Natural killer cell treated with Interleukin-12 subunit alpha and Interleukin-12 subunit beta and Interleukin-15 and Interleukin-18, amount 100 ng/mL, for 72 hours (primary cell): ENCODE measurements at regions not wholly inside any gene's neighbourhood (a gene's known extent, or its start where the extent isn't known, plus 50 kb on each side); places are given as distances from the start of the nearest gene placed in this dataset.

ENCODE experiments used
- ATAC-seq, 2 donors: fragments of 150-1000 bp; cut with Tn5 transposase in 1 of 2; sonication (Bioruptor Pico), chemical (Tn5 transposase) in 1 of 2; 2 replicates each; pipeline ENCODE4 v1.10.0; 2021
- DNase-seq: peaks from one replicate; pipeline ENCODE4 v3.0.0; 2022; ENCODE audit warnings: low spot score
- H3K27ac Mint-ChIP-seq, 2 donors: 1 replicate in 1 of 2; 2 replicates in 1 of 2; pipeline ENCODE4 v1.8.0; 2022; ENCODE audit warnings: mixed read lengths in 2 of 2, mild to moderate bottlenecking in 1 of 2, moderate library complexity in 1 of 2
- H3K27me3 Mint-ChIP-seq, 2 donors: 1 replicate in 1 of 2; 2 replicates in 1 of 2; pipeline ENCODE4 v1.8.0; 2022; ENCODE audit warnings: mixed read lengths in 2 of 2
- H3K36me3 Mint-ChIP-seq: one replicate; pipeline ENCODE4 v1.8.0; 2022; ENCODE audit warnings: mixed read lengths
- H3K4me1 Mint-ChIP-seq, 2 donors: 1 replicate in 1 of 2; 2 replicates in 1 of 2; pipeline ENCODE4 v1.8.0; 2022; ENCODE audit warnings: low read depth in 2 of 2, mixed read lengths in 2 of 2, mild to moderate bottlenecking in 1 of 2
- H3K4me3 Mint-ChIP-seq: one replicate; pipeline ENCODE4 v1.8.0; 2022; ENCODE audit warnings: mixed read lengths
- H3K9me3 Mint-ChIP-seq: 2 replicates; pipeline ENCODE4 v1.8.0; 2022; ENCODE audit warnings: mixed read lengths

- no peaks in the 10 kb centered on the region for H3K36me3 Mint-ChIP-seq
- H3K4me1 Mint-ChIP-seq = no peaks in the 10 kb centered on the region
- ATAC-seq (no peak), DNase-seq (no peak)
- H3K27me3 Mint-ChIP-seq = no peaks in the 10 kb centered on the region
- H3K27ac Mint-ChIP-seq = no peak overlapping the region
- H3K9me3 Mint-ChIP-seq = no peaks in the 10 kb centered on the region
- no peak overlapping the region for H3K4me3 Mint-ChIP-seq
These were observed 274.3 kb downstream of the HTR1A start for GRCh38 chr5:63687854-63688516.

- no peak overlapping the region for H3K27ac Mint-ChIP-seq
- ATAC-seq (no peak), DNase-seq (no peak)
- H3K9me3 Mint-ChIP-seq = no peaks in the 10 kb centered on the region
- H3K4me1 Mint-ChIP-seq = no peaks in the 10 kb centered on the region
- no peak overlapping the region for H3K4me3 Mint-ChIP-seq
- no peaks in the 10 kb centered on the region for H3K36me3 Mint-ChIP-seq
- H3K27me3 Mint-ChIP-seq = no peaks in the 10 kb centered on the region
These were observed 275.3 kb downstream of the HTR1A start for GRCh38 chr5:63686938-63687337.

- Mint-ChIP-seq H3K4me1 (no peaks in the 10 kb centered on the region), H3K36me3 (no peaks in the 10 kb centered on the region)
- ATAC-seq = no peak
These were observed 276.1 kb downstream of the HTR1A start for GRCh38 chr5:63686181-63686580.

DNA sequence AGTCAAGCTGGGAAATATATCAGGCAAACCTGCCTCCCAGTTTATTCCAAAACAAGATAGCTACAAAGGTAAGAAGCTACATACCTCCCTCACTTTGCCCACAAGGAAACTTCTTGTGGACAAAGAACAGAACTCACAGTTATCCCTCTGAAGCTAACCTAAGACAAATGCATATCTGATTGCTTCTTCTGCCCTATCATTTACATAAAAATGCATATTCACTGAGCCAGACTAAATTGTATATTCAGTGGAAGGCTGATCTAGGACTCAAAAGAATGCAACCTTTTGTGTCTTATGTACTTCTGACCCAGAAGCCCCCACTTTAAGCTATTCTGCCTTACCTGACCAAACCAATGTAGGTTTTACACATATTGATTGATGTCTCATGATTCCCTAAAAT lies 276.8 kb downstream of the HTR1A start:
- Mint-ChIP-seq H3K27ac (no peak overlapping the region), H3K4me1 (no peaks in the 10 kb centered on the region), H3K4me3 (no peak overlapping the region), H3K27me3 (no peaks in the 10 kb centered on the region), H3K9me3 (no peaks in the 10 kb centered on the region), H3K36me3 (no peaks in the 10 kb centered on the region)
- ATAC-seq = no peak
- no peak for DNase-seq

More at GRCh38 chr5:63686181-63686580, 276.1 kb downstream of the HTR1A start:
- Mint-ChIP-seq H3K4me3 (no peak overlapping the region), H3K9me3 (no peaks in the 10 kb centered on the region), H3K27ac (no peak overlapping the region), H3K27me3 (no peaks in the 10 kb centered on the region)
- no peak for DNase-seq

DNA sequence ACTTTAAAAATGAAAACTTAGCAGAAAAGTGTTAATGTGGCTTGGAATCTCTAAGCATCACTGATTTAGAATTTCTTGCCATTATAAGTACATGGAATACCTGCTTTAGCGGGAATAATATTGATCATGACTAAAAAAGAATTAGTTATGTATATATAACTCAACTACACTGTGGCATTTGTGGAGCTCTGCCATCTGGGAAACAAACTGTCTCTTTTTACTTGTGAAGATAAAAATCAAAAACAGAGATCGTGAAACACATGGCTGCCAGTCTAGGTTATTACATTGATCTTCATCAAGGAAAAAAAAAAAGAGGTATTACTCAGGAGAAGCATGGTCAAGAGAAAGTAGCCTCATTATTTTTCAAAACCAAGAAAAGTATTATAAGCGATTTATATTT lies 287.4 kb downstream of the HTR1A start:
- Mint-ChIP-seq H3K36me3 (peaks cover 8% of the 10 kb centered on the region), H3K27me3 (no peaks in the 10 kb centered on the region), H3K4me1 (no peaks in the 10 kb centered on the region), H3K27ac (no peak overlapping the region), H3K4me3 (no peak overlapping the region), H3K9me3 (peaks cover 16% of the 10 kb centered on the region)
- DNase-seq = no peak
- ATAC-seq = no peak

GRCh38 chr5:63655043-63655442 lies 307.2 kb downstream of the HTR1A start:
- DNase-seq = no peak
- Mint-ChIP-seq H3K27me3 (no peaks in the 10 kb centered on the region), H3K4me1 (no peaks in the 10 kb centered on the region), H3K36me3 (no peaks in the 10 kb centered on the region), H3K9me3 (peaks cover 12% of the 10 kb centered on the region), H3K27ac (no peak overlapping the region), H3K4me3 (no peak overlapping the region)
- ATAC-seq = no peak

DNA sequence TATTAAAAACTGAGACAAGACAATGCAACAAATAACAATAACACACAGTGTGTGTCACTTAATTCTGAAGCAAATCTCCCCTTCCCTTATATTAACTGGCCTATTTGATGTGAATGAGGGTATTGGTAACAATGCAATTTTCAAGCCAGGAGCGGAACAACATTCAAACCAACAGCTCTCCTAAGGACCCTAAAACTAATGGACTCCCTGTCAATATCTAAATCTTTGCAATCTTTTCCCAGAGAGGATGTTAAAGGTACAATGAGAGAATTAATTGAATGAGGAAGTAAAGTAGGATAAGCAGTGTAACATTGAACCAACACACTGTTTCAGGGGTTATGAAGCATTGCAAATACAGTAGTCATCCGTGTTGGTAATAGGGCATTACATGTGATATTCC lies 311.7 kb downstream of the HTR1A start:
- H3K27ac Mint-ChIP-seq = no peak overlapping the region
- H3K4me3 Mint-ChIP-seq = no peak overlapping the region
- peaks cover 13% of the 10 kb centered on the region for H3K9me3 Mint-ChIP-seq
- no peaks in the 10 kb centered on the region for H3K36me3 Mint-ChIP-seq
- no peaks in the 10 kb centered on the region for H3K27me3 Mint-ChIP-seq
- H3K4me1 Mint-ChIP-seq = no peaks in the 10 kb centered on the region
- no peak for DNase-seq
- ATAC-seq = no peak

GRCh38 chr5:63648376-63648775 lies 313.9 kb downstream of the HTR1A start:
- ATAC-seq (no peak), DNase-seq (no peak)
- H3K27ac Mint-ChIP-seq = no peak overlapping the region
- H3K4me3 Mint-ChIP-seq = no peak overlapping the region
- H3K9me3 Mint-ChIP-seq = peaks cover 23% of the 10 kb centered on the region
- H3K36me3 Mint-ChIP-seq = no peaks in the 10 kb centered on the region
- no peaks in the 10 kb centered on the region for H3K27me3 Mint-ChIP-seq
- no peaks in the 10 kb centered on the region for H3K4me1 Mint-ChIP-seq

DNA sequence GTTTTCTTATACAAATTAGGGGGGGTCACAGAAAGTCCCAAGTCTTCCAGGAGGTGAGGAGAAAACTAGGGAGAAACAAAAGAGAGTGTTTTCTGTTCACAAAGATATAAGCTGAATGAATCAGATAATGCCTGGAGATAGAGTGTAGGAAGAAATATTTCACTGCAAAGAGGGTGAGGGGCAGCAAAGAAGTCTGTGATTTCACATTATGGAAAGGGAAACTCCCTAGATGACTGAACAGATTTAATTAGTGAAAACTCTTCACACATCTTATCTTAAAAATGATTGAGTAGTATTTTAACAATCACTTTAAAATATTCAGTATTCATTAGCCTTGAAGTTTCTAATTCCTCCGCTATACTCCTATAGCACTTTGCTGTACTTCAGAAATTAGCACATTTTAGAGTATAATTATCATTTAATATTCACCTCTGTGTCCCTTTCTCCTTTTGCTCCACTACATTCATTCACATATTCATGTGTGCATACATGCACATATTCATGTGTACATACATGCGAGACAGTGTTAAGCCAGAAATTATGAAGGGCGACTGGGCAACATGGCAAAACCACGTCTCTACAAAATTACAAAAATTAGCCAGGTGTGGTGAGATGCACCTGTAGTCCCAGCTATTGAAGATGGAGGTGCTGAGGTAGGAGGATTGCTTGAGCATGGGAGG lies 332.2 kb downstream of the HTR1A start:
- H3K9me3 Mint-ChIP-seq = peaks cover 20% of the 10 kb centered on the region
- no peak for DNase-seq
- H3K36me3 Mint-ChIP-seq = peaks cover 4% of the 10 kb centered on the region
- no peaks in the 10 kb centered on the region for H3K27me3 Mint-ChIP-seq
- ATAC-seq = no peak
- no peak overlapping the region for H3K27ac Mint-ChIP-seq
- H3K4me3 Mint-ChIP-seq = no peak overlapping the region
- H3K4me1 Mint-ChIP-seq = no peaks in the 10 kb centered on the region

DNA sequence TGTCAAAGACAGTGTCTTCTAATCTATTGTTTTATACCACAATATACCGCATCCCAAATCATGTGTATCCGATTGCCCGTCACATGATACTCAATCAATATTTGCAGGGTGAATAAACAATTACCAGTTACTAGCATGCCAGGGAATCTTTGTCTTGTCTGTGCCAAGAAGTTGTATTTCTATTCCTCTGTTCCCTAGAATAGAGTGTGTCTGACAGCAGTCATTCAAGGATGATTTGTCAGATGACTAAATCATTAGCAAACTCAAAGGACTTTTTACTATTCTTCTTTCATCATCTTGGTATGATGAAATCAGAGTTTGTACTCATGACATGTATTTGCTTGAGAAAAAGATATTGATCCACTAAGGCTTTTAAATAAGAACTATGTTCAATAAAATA lies 348.8 kb downstream of the HTR1A start:
- no peak overlapping the region for H3K27ac Mint-ChIP-seq
- H3K9me3 Mint-ChIP-seq = peaks cover 7% of the 10 kb centered on the region
- H3K4me1 Mint-ChIP-seq = no peaks in the 10 kb centered on the region
- H3K36me3 Mint-ChIP-seq = peaks cover 4% of the 10 kb centered on the region
- ATAC-seq (no peak), DNase-seq (no peak)
- H3K4me3 Mint-ChIP-seq = no peak overlapping the region
- H3K27me3 Mint-ChIP-seq = no peaks in the 10 kb centered on the region

- peaks cover 6% of the 10 kb centered on the region for H3K36me3 Mint-ChIP-seq
- H3K4me3 Mint-ChIP-seq = no peak overlapping the region
- no peaks in the 10 kb centered on the region for H3K4me1 Mint-ChIP-seq
- H3K27me3 Mint-ChIP-seq = no peaks in the 10 kb centered on the region
- H3K9me3 Mint-ChIP-seq = peaks cover 18% of the 10 kb centered on the region
- no peak overlapping the region for H3K27ac Mint-ChIP-seq
- no peak for ATAC-seq
- DNase-seq = no peak
These were observed 358.2 kb downstream of the HTR1A start for GRCh38 chr5:63603996-63604395.

DNA sequence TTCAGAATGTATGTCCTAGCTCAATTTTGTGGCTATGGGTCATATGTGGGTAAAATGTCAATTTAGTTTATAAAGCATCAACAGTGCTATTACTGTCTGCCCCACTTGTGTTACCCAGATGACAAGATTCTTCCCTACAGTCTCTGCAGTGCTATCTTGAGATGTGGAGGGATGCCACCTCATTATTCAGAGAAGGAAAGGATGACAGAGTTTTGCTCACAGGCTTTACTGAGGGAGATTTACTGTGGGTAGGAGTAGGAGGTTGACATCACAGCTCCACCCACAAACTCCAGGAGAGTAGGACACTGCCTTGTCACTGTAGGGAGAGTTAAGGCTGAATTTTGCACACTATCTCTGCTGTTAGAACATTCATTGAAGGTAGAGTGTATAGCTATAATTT lies 359.3 kb downstream of the HTR1A start:
- H3K4me1 Mint-ChIP-seq = no peaks in the 10 kb centered on the region
- H3K27ac Mint-ChIP-seq = no peak overlapping the region
- H3K4me3 Mint-ChIP-seq = no peak overlapping the region
- peaks cover 6% of the 10 kb centered on the region for H3K36me3 Mint-ChIP-seq
- ATAC-seq = no peak
- DNase-seq = no peak
- peaks cover 18% of the 10 kb centered on the region for H3K9me3 Mint-ChIP-seq
- no peaks in the 10 kb centered on the region for H3K27me3 Mint-ChIP-seq

GRCh38 chr5:63596254-63596653 lies 366.0 kb downstream of the HTR1A start:
- no peak overlapping the region for H3K27ac Mint-ChIP-seq
- H3K4me3 Mint-ChIP-seq = no peak overlapping the region
- DNase-seq (no peak), ATAC-seq (no peak)
- no peaks in the 10 kb centered on the region for H3K27me3 Mint-ChIP-seq
- H3K4me1 Mint-ChIP-seq = no peaks in the 10 kb centered on the region
- peaks cover 6% of the 10 kb centered on the region for H3K9me3 Mint-ChIP-seq
- H3K36me3 Mint-ChIP-seq = peaks cover under 1% of the 10 kb centered on the region

DNA sequence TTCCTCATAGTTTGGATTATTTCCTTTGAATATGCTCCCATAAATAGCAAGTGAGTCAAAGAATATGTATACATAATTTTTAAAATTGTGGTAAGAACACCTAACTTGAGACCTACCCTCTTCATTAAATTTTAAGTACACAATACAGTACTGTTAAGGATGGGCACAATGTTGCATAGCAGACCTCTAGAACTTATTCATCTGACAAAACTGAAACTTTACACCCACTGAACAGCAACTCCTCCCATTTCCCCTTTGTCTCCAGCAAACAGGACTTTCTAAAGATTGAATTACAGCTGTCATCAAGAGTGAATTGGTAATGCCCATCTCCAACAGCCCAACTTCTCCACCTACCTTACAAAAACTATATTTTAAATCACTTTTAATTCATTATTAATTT lies 388.9 kb downstream of the HTR1A start:
- H3K4me1 Mint-ChIP-seq = no peaks in the 10 kb centered on the region
- no peaks in the 10 kb centered on the region for H3K36me3 Mint-ChIP-seq
- H3K27ac Mint-ChIP-seq = no peak overlapping the region
- H3K4me3 Mint-ChIP-seq = no peak overlapping the region
- peaks cover 7% of the 10 kb centered on the region for H3K9me3 Mint-ChIP-seq
- H3K27me3 Mint-ChIP-seq = no peaks in the 10 kb centered on the region
- DNase-seq (no peak), ATAC-seq (no peak)

DNA sequence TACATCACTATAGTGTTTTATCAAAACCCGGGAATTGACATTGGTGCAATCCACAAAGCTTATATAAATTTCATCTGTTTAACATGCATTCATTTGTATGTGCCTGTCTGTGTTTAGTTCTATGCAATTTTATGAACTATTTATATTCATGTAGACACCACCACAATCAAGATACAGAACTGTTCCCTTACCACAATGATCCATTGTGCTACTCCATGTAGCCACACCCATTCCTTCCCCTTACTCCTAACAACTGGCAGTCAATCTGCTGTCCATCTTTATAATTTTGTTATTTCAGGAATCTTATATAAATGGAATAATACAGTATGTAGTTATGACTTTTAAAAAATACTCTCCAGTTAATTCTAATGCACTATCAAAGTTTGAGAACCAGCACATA lies 389.5 kb downstream of the HTR1A start:
- no peak overlapping the region for H3K4me3 Mint-ChIP-seq
- no peak overlapping the region for H3K27ac Mint-ChIP-seq
- H3K9me3 Mint-ChIP-seq = peaks cover 7% of the 10 kb centered on the region
- ATAC-seq (no peak), DNase-seq (no peak)
- H3K27me3 Mint-ChIP-seq = no peaks in the 10 kb centered on the region
- H3K4me1 Mint-ChIP-seq = no peaks in the 10 kb centered on the region
- H3K36me3 Mint-ChIP-seq = no peaks in the 10 kb centered on the region
